H1 (cell line): ENCODE measurements at regions not wholly inside any gene's neighbourhood (a gene's known extent, or its start where the extent isn't known, plus 50 kb on each side); places are given as distances from the start of the nearest gene placed in this dataset.

ENCODE experiments used
- CTCF ChIA-PET: fragments of 300-600 bp; sonication (Branson Sonifier 250); formaldehyde crosslinking; loops from one replicate; lab custom pipeline; 2021; ENCODE audit not compliant: partially characterized antibody; lab: Charles Lee
- POLR2A ChIA-PET: fragments of 300-600 bp; sonication (Branson Sonifier 250); formaldehyde crosslinking; loops from one replicate; lab custom pipeline; 2021; ENCODE audit warnings: inconsistent platforms; ENCODE audit not compliant: partially characterized antibody; lab: Charles Lee
- DNase-seq, 2 experiments: peaks; one replicate each; pipeline versions ENCODE4 v3.0.0 to v3.0.0-alpha.2; 2010 to 2022; ENCODE audit warnings: low spot score in 2 of 2, low read depth in 1 of 2, mixed read lengths in 1 of 2
- FAIRE-seq: peaks from 2 replicates; lab custom pipeline; 2011; peaks lifted over from hg19 to GRCh38; lab: Jason Lieb, UNC
- H2AFZ ChIP-seq: 2 replicates; pipeline ENCODE4 v1.8.1; 2012; ENCODE audit warnings: low read length, inconsistent platforms
- H2AK5ac ChIP-seq: 2 replicates; pipeline ENCODE4 v1.6.1; 2013; ENCODE audit warnings: low read depth, low read length
- H2BK120ac ChIP-seq: replicated peaks from 2 replicates; pipeline ENCODE3; 2013; ENCODE audit warnings: low read depth, low read length, inconsistent platforms
- H2BK12ac ChIP-seq: 2 replicates; pipeline ENCODE4 v1.6.1; 2013; ENCODE audit warnings: low read depth, low read length
- H2BK15ac ChIP-seq: 2 replicates; pipeline ENCODE4 v1.6.1; 2013; ENCODE audit warnings: low read length
- H2BK20ac ChIP-seq: 2 replicates; pipeline ENCODE4 v1.6.1; 2013; ENCODE audit warnings: low read length
- H2BK5ac ChIP-seq: 2 replicates; pipeline ENCODE4 v1.6.1; 2013; ENCODE audit warnings: low read depth, low read length
- H3K14ac ChIP-seq: 2 replicates; pipeline ENCODE4 v1.6.1; 2013; ENCODE audit warnings: inconsistent platforms; ENCODE audit not compliant: insufficient read length
- H3K18ac ChIP-seq: 2 replicates; pipeline ENCODE4 v1.6.1; 2013; ENCODE audit warnings: low read length; ENCODE audit errors: extremely low read depth
- H3K23ac ChIP-seq: 2 replicates; pipeline ENCODE4 v1.6.1; 2013; ENCODE audit warnings: inconsistent platforms; ENCODE audit not compliant: insufficient read length
- H3K23me2 ChIP-seq: 2 replicates; pipeline ENCODE4 v1.6.1; 2013; ENCODE audit warnings: low read depth, low read length
- H3K27ac ChIP-seq: 2 replicates; pipeline ENCODE4 v1.6.1; 2011; ENCODE audit warnings: low read depth, low read length, inconsistent platforms
- H3K27me3 ChIP-seq, 4 experiments: replicated peaks in 1 of 4; 1 replicate in 1 of 4; 2 replicates in 3 of 4; pipeline versions ENCODE4 v1.6.1 to v1.8.1; 2011 to 2013; ENCODE audit warnings: low read length in 3 of 4, mild to moderate bottlenecking in 3 of 4, inconsistent platforms in 2 of 4, mixed read lengths in 2 of 4, moderate library complexity in 1 of 4; ENCODE audit not compliant: control insufficient read depth in 3 of 4, insufficient read depth in 3 of 4; ENCODE audit errors: extremely low read depth in 1 of 4
- H3K36me3 ChIP-seq, 4 experiments: 2 replicates each; pipeline versions ENCODE4 v1.6.1 to v1.8.1; 2011 to 2013; ENCODE audit warnings: mild to moderate bottlenecking in 4 of 4, low read length in 3 of 4, moderate library complexity in 2 of 4, control low read depth in 1 of 4, inconsistent platforms in 1 of 4; ENCODE audit not compliant: insufficient read depth in 4 of 4, control insufficient read depth in 2 of 4
- H3K4ac ChIP-seq: replicated peaks from 2 replicates; pipeline ENCODE3; 2013; ENCODE audit warnings: low read length, low read depth, mixed read lengths, inconsistent platforms; ENCODE audit not compliant: insufficient read length
- H3K4me1 ChIP-seq, 4 experiments: replicated peaks in 1 of 4; 1 replicate in 1 of 4; 2 replicates in 3 of 4; pipeline versions ENCODE4 v1.6.1 to v1.8.1; 2011 to 2013; ENCODE audit warnings: low read length in 3 of 4, inconsistent platforms in 2 of 4, mixed read lengths in 1 of 4; ENCODE audit not compliant: insufficient read depth in 4 of 4, control insufficient read depth in 3 of 4
- H3K4me2 ChIP-seq, 2 experiments: 2 replicates each; pipeline versions ENCODE4 v1.6.1 to v1.8.1; 2011 to 2013; ENCODE audit warnings: low read depth in 2 of 2, low read length in 2 of 2, control low read depth in 1 of 2, inconsistent platforms in 1 of 2, mild to moderate bottlenecking in 1 of 2; ENCODE audit not compliant: insufficient read depth in 1 of 2
- H3K4me3 ChIP-seq, 4 experiments: fragments of 200-600, 300-600 bp in 1 of 4; sonication (generic), shearing (Covaris generic), sonication (Bioruptor Twin) in 1 of 4; 2 replicates each; pipeline versions ENCODE4 v1.5.1 to v1.8.1; 2011 to 2016; ENCODE audit warnings: low read length in 4 of 4, low read depth in 3 of 4, control low read depth in 2 of 4, inconsistent platforms in 2 of 4, mild to moderate bottlenecking in 2 of 4, mixed read lengths in 1 of 4, moderate library complexity in 1 of 4; ENCODE audit not compliant: insufficient read depth in 2 of 4; ENCODE audit errors: extremely low read depth in 1 of 4
- H3K56ac ChIP-seq: replicated peaks from 2 replicates; pipeline ENCODE3; 2013; ENCODE audit warnings: low read depth, mild to moderate bottlenecking, mixed read lengths, low read length, inconsistent platforms; ENCODE audit not compliant: insufficient read length
- H3K79me1 ChIP-seq: 2 replicates; pipeline ENCODE4 v1.6.1; 2013; ENCODE audit warnings: low read depth, low read length, control low read depth
- H3K79me2 ChIP-seq, 2 experiments: 2 replicates each; pipeline versions ENCODE4 v1.6.1 to v1.8.1; 2012 to 2013; ENCODE audit warnings: low read length in 2 of 2, mild to moderate bottlenecking in 2 of 2, inconsistent platforms in 1 of 2; ENCODE audit not compliant: insufficient read depth in 2 of 2, control insufficient read depth in 1 of 2
- H3K9ac ChIP-seq, 4 experiments: replicated peaks in 1 of 4; 1 replicate in 1 of 4; 2 replicates in 3 of 4; pipeline versions ENCODE4 v1.6.1 to v1.8.1; 2011 to 2013; ENCODE audit warnings: low read depth in 3 of 4, low read length in 3 of 4, control low read depth in 2 of 4, mild to moderate bottlenecking in 2 of 4, moderate library complexity in 2 of 4, inconsistent platforms in 1 of 4; ENCODE audit errors: extremely low read depth in 1 of 4
- H3K9me3 ChIP-seq, 2 experiments: 2 replicates each; pipeline versions ENCODE4 v1.6.1 to v1.8.1; 2012 to 2013; ENCODE audit warnings: mild to moderate bottlenecking in 2 of 2, moderate library complexity in 2 of 2, control low read depth in 1 of 2, inconsistent platforms in 1 of 2, low read depth in 1 of 2, low read length in 1 of 2, mixed read lengths in 1 of 2; ENCODE audit not compliant: insufficient read depth in 2 of 2
- H4K20me1 ChIP-seq, 2 experiments: replicated peaks in 1 of 2; 2 replicates each; pipeline versions ENCODE3 to v1.8.1; 2011 to 2013; ENCODE audit warnings: inconsistent platforms in 2 of 2, low read length in 2 of 2, mild to moderate bottlenecking in 1 of 2; ENCODE audit not compliant: insufficient read depth in 2 of 2, control insufficient read depth in 1 of 2
- H4K5ac ChIP-seq: 2 replicates; pipeline ENCODE4 v1.6.1; 2013; ENCODE audit warnings: low read length, low read depth, mixed read lengths, inconsistent platforms; ENCODE audit not compliant: insufficient read length
- H4K8ac ChIP-seq: 2 replicates; pipeline ENCODE4 v1.8.0; 2013; ENCODE audit warnings: mild to moderate bottlenecking, moderate library complexity, low read length, inconsistent platforms; ENCODE audit not compliant: insufficient read depth; ENCODE audit errors: extremely low read depth
- H4K91ac ChIP-seq: replicated peaks from 2 replicates; pipeline ENCODE3; 2013; ENCODE audit warnings: low read length, mixed read lengths, inconsistent platforms; ENCODE audit not compliant: insufficient read length
- BCL11A ChIP-seq, 2 experiments: IDR thresholded peaks; one replicate each; pipeline ENCODE4 v1.6.1; 2011; ENCODE audit warnings: low read depth in 2 of 2, low read length in 2 of 2, mild to moderate bottlenecking in 2 of 2
- CTBP2 ChIP-seq: IDR thresholded peaks from 2 replicates; pipeline ENCODE4 v1.7.0; 2011; ENCODE audit warnings: borderline replicate concordance, mild to moderate bottlenecking, moderate library complexity, mixed read lengths, low read length; ENCODE audit not compliant: insufficient read depth, insufficient read length
- GTF2F1 ChIP-seq: IDR thresholded peaks from 2 replicates; pipeline ENCODE4 v1.6.1; 2012; ENCODE audit warnings: low read depth, low read length, improper control_type of control experiment, borderline replicate concordance
- HDAC2 ChIP-seq, 2 experiments: fragments of 300-600 bp in 1 of 2; sonication (generic) in 1 of 2; IDR thresholded peaks; 2 replicates each; pipeline ENCODE4 v1.6.1; 2011 to 2012; ENCODE audit warnings: low read depth in 2 of 2, low read length in 2 of 2, mild to moderate bottlenecking in 2 of 2, moderate library complexity in 2 of 2, borderline replicate concordance in 1 of 2, inconsistent platforms in 1 of 2
- HDAC6 ChIP-seq: IDR thresholded peaks from one replicate; pipeline ENCODE4 v1.7.1; 2012; ENCODE audit warnings: low read depth, mild to moderate bottlenecking, inconsistent platforms, low read length, moderate library complexity
- NANOG ChIP-seq: IDR thresholded peaks from 2 replicates; pipeline ENCODE4 v1.6.1; 2011; ENCODE audit warnings: low read length, low read depth, mild to moderate bottlenecking, inconsistent platforms; ENCODE audit not compliant: insufficient read depth, poor library complexity, severe bottlenecking
- PHF8 ChIP-seq: fragments of 200-600 bp; sonication (generic); conservative IDR thresholded peaks from 2 replicates; pipeline ENCODE4 v1.7.1; 2012; ENCODE audit warnings: low read depth, mild to moderate bottlenecking, inconsistent platforms, low read length, moderate library complexity
- POU5F1 ChIP-seq: IDR thresholded peaks from 2 replicates; pipeline ENCODE4 v1.6.1; 2011; ENCODE audit warnings: low read depth, mild to moderate bottlenecking, low read length, moderate library complexity
- TAF1 ChIP-seq: IDR thresholded peaks from 2 replicates; pipeline ENCODE4 v1.6.1; 2011; ENCODE audit warnings: mild to moderate bottlenecking, low read depth, low read length
- WGBS, 2 experiments: shearing (Covaris generic) in 1 of 2; methylation state at CpG; one replicate each; pipeline versions ENCODE4 v1.1.6 to v1.1.7; 2013 to 2015; ENCODE audit warnings: low lambda C conversion rate in 2 of 2, mixed read lengths in 2 of 2, inconsistent platforms in 1 of 2, low coverage in 1 of 2, missing lambda C conversion rate in 1 of 2; ENCODE audit not compliant: insufficient replicate concordance in 2 of 2, insufficient coverage in 1 of 2, insufficient read length in 1 of 2; ENCODE audit errors: extremely low coverage in 1 of 2, missing lambda C conversion rate in 1 of 2; 5-methylcytosine and 5-hydroxymethylcytosine counted together
- TF ChIP-seq, protein P1 (sequence below): IDR thresholded peaks from 2 replicates; pipeline ENCODE4 v1.6.1; 2012; ENCODE audit warnings: inconsistent platforms
- TF ChIP-seq, protein P2 (sequence below): IDR thresholded peaks from 2 replicates; pipeline ENCODE4 v1.6.1; 2011; ENCODE audit warnings: low read length, improper control_type of control experiment
- TF ChIP-seq, protein P3 (sequence below): IDR thresholded peaks from 2 replicates; pipeline ENCODE4 v1.6.1; 2011; ENCODE audit warnings: low read depth, mild to moderate bottlenecking, low read length; ENCODE audit not compliant: insufficient read depth

DNA sequence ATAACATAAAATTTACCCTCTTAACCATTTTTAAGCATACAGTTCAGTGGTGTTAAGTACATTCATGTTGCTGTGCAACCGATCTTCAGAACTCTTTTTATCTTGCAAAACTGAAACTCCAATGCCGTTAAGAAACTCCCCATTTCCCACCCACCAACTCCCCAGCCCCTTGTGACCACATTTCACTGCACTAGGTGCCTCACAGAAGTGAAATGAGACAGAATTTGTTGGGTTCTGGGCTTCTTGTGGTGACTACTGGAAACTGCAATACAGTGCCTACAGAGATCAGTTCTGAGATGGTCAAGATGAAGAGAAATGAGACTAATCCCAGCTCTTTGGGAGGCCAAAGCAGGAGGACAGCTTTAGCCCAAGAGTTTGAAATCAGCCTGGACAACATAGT is 202.1 kb upstream of the SLC30A5 start:
- no peak overlapping the region for H2AK5ac ChIP-seq
- no peak overlapping the region for H4K8ac ChIP-seq
- no peak overlapping the region for H2BK120ac ChIP-seq
- no peak overlapping the region for H3K4me3 ChIP-seq
- 95% methylated on average over 2 of the region's 2 CpGs; no CpG with 5 or more reads in 1 of the 2 experiments for WGBS, 2 experiments
- no peaks in the 10 kb centered on the region for H3K79me2 ChIP-seq
- no peaks in the 10 kb centered on the region for H3K36me3 ChIP-seq
- H2BK5ac ChIP-seq, result no peak overlapping the region
- DNase-seq (no peak), FAIRE-seq (no peak)
- no peak overlapping the region for H3K4me2 ChIP-seq
- H3K27me3 ChIP-seq, result no peaks in the 10 kb centered on the region
- H2BK15ac ChIP-seq, result no peak overlapping the region
- no peak overlapping the region for H2AFZ ChIP-seq
- no peak overlapping the region for H3K56ac ChIP-seq
- no peak overlapping the region for H4K91ac ChIP-seq
- no peak overlapping the region for H3K14ac ChIP-seq
- no peaks in the 10 kb centered on the region for H4K20me1 ChIP-seq
- no peaks in the 10 kb centered on the region for H3K23me2 ChIP-seq
- no peak overlapping the region for H2BK12ac ChIP-seq
- H3K4me1 ChIP-seq, result peaks cover 0 to 2% (median 0%) of the 10 kb centered on the region in 4 experiments; a peak in 1 of 7 replicates
- POLR2A ChIA-PET, result no interaction called here
- H3K18ac ChIP-seq, result no peak overlapping the region
- H3K9ac ChIP-seq, result no peak overlapping the region
- no peaks in the 10 kb centered on the region for H3K79me1 ChIP-seq
- H3K9me3 ChIP-seq, result peaks cover 0 to 4% of the 10 kb centered on the region in 2 experiments; a peak in 1 of 4 replicates
- H3K23ac ChIP-seq, result no peak overlapping the region
- no peak overlapping the region for H2BK20ac ChIP-seq
- H3K4ac ChIP-seq, result no peak overlapping the region
- no peak overlapping the region for H3K27ac ChIP-seq
- CTCF ChIA-PET, result interaction anchor here (1.5 kb wide), 1 partner anchor 10 kb away, joined by 3 read pairs; no protein-coding TSS in a partner anchor
- H4K5ac ChIP-seq, result no peak overlapping the region
- TF ChIP-seq POU5F1, result no peak
- no peak for TF ChIP-seq BCL11A (IDR thresholded peaks at IDR 0.05; ENCODE audit: low read depth in 2 of 2, low read length in 2 of 2)
- TF ChIP-seq TAF1, result no peak
- TF ChIP-seq PHF8, result no peak
- no peak for TF ChIP-seq CTBP2
- no peak for TF ChIP-seq HDAC2 (IDR thresholded peaks at IDR 0.05; ENCODE audit: borderline replicate concordance in 1 of 2, low read depth in 2 of 2, low read length in 2 of 2)
- TF ChIP-seq, protein P1, sequence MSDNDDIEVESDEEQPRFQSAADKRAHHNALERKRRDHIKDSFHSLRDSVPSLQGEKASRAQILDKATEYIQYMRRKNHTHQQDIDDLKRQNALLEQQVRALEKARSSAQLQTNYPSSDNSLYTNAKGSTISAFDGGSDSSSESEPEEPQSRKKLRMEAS, result no peak
- no peak for TF ChIP-seq HDAC6
- TF ChIP-seq, protein P2, sequence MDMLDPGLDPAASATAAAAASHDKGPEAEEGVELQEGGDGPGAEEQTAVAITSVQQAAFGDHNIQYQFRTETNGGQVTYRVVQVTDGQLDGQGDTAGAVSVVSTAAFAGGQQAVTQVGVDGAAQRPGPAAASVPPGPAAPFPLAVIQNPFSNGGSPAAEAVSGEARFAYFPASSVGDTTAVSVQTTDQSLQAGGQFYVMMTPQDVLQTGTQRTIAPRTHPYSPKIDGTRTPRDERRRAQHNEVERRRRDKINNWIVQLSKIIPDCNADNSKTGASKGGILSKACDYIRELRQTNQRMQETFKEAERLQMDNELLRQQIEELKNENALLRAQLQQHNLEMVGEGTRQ, result no peak
- no peak for TF ChIP-seq NANOG
- TF ChIP-seq, protein P3, sequence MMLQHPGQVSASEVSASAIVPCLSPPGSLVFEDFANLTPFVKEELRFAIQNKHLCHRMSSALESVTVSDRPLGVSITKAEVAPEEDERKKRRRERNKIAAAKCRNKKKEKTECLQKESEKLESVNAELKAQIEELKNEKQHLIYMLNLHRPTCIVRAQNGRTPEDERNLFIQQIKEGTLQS, result no peak
- TF ChIP-seq GTF2F1, result no peak
